Stimulated activated naive CD8-positive, alpha-beta T cell treated with anti-CD3 and anti-CD28 coated beads, Interleukin-15, amount 100 ng/mL, for 72 hours (primary cell): ENCODE measurements at regions not wholly inside any gene's neighbourhood (a gene's known extent, or its start where the extent isn't known, plus 50 kb on each side); places are given as distances from the start of the nearest gene placed in this dataset.

Experiments used
- ATAC-seq: fragments of 150-1000 bp; cut with Tn5 transposase; 2 replicates; pipeline ENCODE4 v1.10.0; 2021; ENCODE audit warnings: mild to moderate bottlenecking, moderate library complexity
- DNase-seq, 2 donors: peaks; one replicate each; pipeline ENCODE4 v3.0.0; 2021 to 2022
- H3K27ac Mint-ChIP-seq, 2 donors: one replicate each; pipeline ENCODE4 v1.8.0; 2022; ENCODE audit warnings: mild to moderate bottlenecking in 2 of 2, mixed read lengths in 2 of 2, moderate library complexity in 2 of 2
- H3K27me3 Mint-ChIP-seq: one replicate; pipeline ENCODE4 v1.8.0; 2022; ENCODE audit warnings: mixed read lengths
- H3K4me1 Mint-ChIP-seq: one replicate; pipeline ENCODE4 v1.8.0; 2022; ENCODE audit warnings: mild to moderate bottlenecking, mixed read lengths
- H3K4me3 Mint-ChIP-seq, 2 donors: one replicate each; pipeline ENCODE4 v1.8.0; 2022; ENCODE audit warnings: mild to moderate bottlenecking in 2 of 2, mixed read lengths in 2 of 2, moderate library complexity in 1 of 2
- H3K9me3 Mint-ChIP-seq, 2 donors: one replicate each; pipeline ENCODE4 v1.8.0; 2022; ENCODE audit warnings: mixed read lengths in 2 of 2

GRCh38 chr2:162992828-162993227 lies 154.3 kb upstream of the KCNH7 start:
- H3K4me3 Mint-ChIP-seq: no peak overlapping the region
- H3K9me3 Mint-ChIP-seq: peaks cover 4 to 22% of the 10 kb centered on the region in 2 donors
- H3K27me3 Mint-ChIP-seq: no peaks in the 10 kb centered on the region
- no peaks in the 10 kb centered on the region for H3K4me1 Mint-ChIP-seq
- no peak overlapping the region for H3K27ac Mint-ChIP-seq
- ATAC-seq (no peak), DNase-seq (no peak)

DNA sequence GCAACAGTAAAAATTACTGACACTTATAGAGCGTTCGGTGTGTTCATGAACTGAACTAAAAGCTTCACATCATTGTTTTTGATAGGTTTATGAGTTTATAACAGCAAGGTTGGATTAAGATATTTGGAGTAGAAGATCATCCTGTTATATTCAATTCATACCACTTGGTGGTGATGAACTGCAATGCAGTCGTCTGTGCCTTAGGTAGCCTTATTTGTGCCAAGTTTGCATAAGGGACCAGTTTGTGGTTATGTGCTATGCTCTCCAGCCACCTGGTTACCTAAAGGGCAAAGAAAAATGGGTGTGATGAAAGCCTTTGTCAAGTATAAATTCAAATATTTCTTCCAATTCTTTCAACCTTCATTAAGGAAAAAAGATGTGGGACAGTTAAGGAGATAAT lies 150.9 kb upstream of the KCNH7 start:
- ATAC-seq: no peak
- Mint-ChIP-seq H3K27me3 (no peaks in the 10 kb centered on the region), H3K27ac (no peak overlapping the region), H3K4me3 (no peak overlapping the region), H3K9me3 (peaks cover 4 to 19% of the 10 kb centered on the region in 2 donors), H3K4me1 (no peaks in the 10 kb centered on the region)
- DNase-seq: no peak

DNA sequence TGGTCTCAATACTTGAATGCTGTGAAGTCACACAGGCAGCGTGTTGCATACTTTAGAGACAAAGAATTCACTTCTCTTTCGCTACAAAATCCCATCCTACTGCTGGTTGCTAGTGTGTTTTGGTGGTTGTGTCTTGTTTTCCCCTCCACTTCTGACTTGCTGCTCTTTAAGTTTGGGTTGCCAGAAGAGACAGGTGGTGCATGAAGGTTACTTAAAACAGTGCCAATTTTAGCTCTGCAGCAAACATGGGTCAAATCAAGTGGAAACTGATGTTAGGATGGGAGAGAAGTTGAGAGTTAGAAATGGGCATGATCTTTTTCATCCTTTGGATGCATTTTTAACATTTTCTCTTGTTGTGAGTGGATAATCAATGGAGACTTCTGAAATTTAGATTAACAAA lies 136.2 kb upstream of the KCNH7 start:
- Mint-ChIP-seq H3K27ac (no peak overlapping the region), H3K27me3 (no peaks in the 10 kb centered on the region)

DNA sequence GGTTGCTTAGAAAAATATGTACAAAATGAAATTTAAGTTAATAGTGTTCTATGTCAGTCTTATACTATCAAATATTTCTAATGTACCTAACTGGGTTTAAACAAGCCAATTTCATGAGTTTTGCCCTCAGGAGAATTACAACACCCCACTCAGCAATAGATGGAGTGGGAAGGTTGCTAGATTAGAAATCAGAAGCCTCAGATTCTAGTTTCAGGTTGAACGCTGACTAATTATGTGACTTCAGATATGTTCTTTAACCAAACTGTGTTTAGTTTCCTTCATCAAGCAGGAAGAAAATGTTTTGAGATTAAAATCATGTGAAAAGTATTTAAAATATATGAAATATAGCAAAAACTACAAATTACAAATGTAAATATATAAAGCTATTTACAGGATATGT lies 133.8 kb upstream of the KCNH7 start:
- no peaks in the 10 kb centered on the region for H3K27me3 Mint-ChIP-seq
- H3K4me1 Mint-ChIP-seq: no peaks in the 10 kb centered on the region
- no peak for DNase-seq
- no peak for ATAC-seq
- no peak overlapping the region for H3K4me3 Mint-ChIP-seq
- no peak overlapping the region for H3K27ac Mint-ChIP-seq
- peaks cover 0 to 4% of the 10 kb centered on the region in 2 donors for H3K9me3 Mint-ChIP-seq

More for the DNA sequence above, 136.2 kb upstream of the KCNH7 start:
- Mint-ChIP-seq H3K4me3 (no peak overlapping the region), H3K9me3 (peaks cover 0 to 4% of the 10 kb centered on the region in 2 donors), H3K4me1 (no peaks in the 10 kb centered on the region)
- ATAC-seq (no peak), DNase-seq (no peak)

DNA sequence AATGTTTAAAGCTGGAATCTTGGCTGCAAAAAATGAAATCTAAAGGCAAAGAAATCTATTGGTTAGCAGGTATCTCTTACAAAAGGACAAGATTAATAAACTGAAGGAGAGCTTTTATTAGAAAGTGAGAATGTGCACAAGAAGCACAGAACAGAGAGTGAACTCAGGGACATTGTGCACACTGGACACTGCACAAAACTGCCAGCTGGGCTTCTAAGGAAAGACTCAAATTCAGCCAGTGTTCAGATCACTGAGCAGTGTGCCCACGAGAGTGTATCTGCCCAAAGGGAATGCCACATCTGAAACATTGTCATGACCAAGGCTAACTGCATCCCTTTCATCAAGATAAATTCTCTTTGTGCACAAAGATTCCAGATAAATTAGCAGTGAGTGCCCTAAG lies 129.7 kb upstream of the KCNH7 start:
- ATAC-seq (no peak), DNase-seq (no peak)
- no peak overlapping the region for H3K4me3 Mint-ChIP-seq
- no peaks in the 10 kb centered on the region for H3K4me1 Mint-ChIP-seq
- peaks cover 6 to 13% of the 10 kb centered on the region in 2 donors for H3K9me3 Mint-ChIP-seq
- H3K27ac Mint-ChIP-seq: no peak overlapping the region
- H3K27me3 Mint-ChIP-seq: no peaks in the 10 kb centered on the region

DNA sequence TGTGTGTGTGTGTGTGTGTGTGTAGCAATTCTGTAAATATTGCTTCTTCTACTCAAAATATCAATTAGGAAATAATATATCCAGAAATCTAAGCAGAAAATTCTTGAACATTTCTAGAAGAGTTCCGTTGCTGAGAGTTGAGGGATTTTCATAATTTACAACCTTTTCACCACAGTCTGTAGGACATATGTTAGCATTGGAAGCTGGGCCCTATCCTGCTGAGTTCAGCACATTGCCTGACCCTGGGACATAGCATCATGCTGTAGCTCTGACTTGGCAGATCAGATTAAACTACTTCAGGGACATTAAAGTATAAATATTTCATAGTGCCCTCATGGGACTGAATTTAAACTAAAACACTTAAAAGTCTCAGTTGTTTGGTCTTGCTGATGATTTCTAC lies 129.2 kb upstream of the KCNH7 start:
- Mint-ChIP-seq H3K9me3 (peaks cover 7 to 13% of the 10 kb centered on the region in 2 donors), H3K4me3 (no peak overlapping the region), H3K4me1 (no peaks in the 10 kb centered on the region), H3K27ac (no peak overlapping the region), H3K27me3 (no peaks in the 10 kb centered on the region)
- ATAC-seq (no peak), DNase-seq (no peak)

DNA sequence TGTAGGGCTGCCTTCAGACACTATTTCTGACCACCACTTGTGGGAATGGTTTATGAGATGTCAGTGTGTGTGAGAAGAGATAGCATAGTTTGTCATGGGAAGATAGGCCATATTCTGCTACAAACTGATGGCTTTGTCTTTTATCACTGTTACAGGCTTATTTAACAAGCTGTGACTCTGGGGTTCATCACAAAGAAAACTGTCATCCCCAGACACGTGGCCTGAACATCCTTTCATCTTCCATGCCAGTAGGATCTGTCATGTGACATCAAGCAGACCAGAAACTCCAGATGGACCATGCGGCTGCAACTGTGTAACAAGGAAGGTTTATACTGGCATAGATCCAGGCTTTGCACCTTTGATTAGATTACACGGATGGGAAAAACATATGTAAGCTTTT lies 128.6 kb upstream of the KCNH7 start:
- ATAC-seq (no peak), DNase-seq (no peak)
- Mint-ChIP-seq H3K9me3 (peaks cover 7 to 13% of the 10 kb centered on the region in 2 donors), H3K27ac (no peak overlapping the region), H3K4me1 (no peaks in the 10 kb centered on the region), H3K27me3 (no peaks in the 10 kb centered on the region), H3K4me3 (no peak overlapping the region)

DNA sequence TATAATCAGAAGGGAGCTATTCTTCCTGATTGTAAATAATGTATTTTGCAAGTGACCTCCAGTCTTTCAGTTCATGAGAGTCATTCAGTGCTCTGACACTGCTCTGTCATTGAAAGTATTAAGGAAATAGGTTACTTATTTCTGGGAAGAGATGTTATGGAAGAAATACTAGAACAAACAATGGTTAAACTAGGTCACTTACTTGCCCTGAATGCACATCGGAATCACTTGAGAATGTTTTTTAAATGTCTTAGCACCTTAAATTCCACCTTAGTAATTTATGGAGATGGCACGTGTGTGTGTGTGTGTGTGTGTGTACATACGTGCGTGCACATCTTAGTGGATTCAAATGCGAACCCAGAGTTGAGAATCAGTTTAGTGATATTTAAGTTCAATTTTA lies 126.6 kb upstream of the KCNH7 start:
- DNase-seq: no peak
- Mint-ChIP-seq H3K4me3 (no peak overlapping the region), H3K27ac (no peak overlapping the region), H3K4me1 (no peaks in the 10 kb centered on the region), H3K9me3 (peaks cover 10 to 12% of the 10 kb centered on the region in 2 donors), H3K27me3 (no peaks in the 10 kb centered on the region)
- no peak for ATAC-seq

GRCh38 chr2:162964513-162964912 lies 125.9 kb upstream of the KCNH7 start:
- no peak for DNase-seq
- Mint-ChIP-seq H3K4me1 (no peaks in the 10 kb centered on the region), H3K4me3 (no peak overlapping the region), H3K27ac (no peak overlapping the region), H3K9me3 (peaks cover 10 to 18% of the 10 kb centered on the region in 2 donors), H3K27me3 (no peaks in the 10 kb centered on the region)
- ATAC-seq: no peak

GRCh38 chr2:162963156-162963555 lies 124.6 kb upstream of the KCNH7 start:
- DNase-seq (no peak), ATAC-seq (no peak)
- Mint-ChIP-seq H3K27ac (no peak overlapping the region), H3K4me3 (no peak overlapping the region), H3K27me3 (no peaks in the 10 kb centered on the region), H3K9me3 (peaks cover 15 to 26% of the 10 kb centered on the region in 2 donors), H3K4me1 (no peaks in the 10 kb centered on the region)

DNA sequence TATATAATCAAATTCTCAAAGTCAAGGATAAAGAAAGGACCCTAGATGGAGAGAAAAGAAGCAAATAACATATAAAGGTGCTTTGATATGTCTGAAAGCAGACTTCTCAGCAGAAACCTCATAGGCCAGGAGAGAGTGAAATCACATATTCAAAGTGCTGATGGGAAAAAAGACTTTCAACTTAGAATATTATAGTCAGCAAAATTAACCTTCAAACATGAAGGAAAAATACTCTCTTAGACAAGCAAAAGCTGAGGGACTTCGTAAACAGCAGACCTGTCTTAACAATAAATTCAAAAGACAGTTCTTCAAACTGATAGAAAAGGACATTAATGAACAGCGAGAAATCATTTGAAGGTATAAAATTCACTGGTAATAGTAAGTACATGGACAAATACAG lies 107.2 kb upstream of the KCNH7 start:
- Mint-ChIP-seq H3K27me3 (no peaks in the 10 kb centered on the region), H3K27ac (no peak overlapping the region), H3K9me3 (peaks cover 0 to 9% of the 10 kb centered on the region in 2 donors), H3K4me1 (no peaks in the 10 kb centered on the region), H3K4me3 (no peak overlapping the region)
- DNase-seq (no peak), ATAC-seq (no peak)

DNA sequence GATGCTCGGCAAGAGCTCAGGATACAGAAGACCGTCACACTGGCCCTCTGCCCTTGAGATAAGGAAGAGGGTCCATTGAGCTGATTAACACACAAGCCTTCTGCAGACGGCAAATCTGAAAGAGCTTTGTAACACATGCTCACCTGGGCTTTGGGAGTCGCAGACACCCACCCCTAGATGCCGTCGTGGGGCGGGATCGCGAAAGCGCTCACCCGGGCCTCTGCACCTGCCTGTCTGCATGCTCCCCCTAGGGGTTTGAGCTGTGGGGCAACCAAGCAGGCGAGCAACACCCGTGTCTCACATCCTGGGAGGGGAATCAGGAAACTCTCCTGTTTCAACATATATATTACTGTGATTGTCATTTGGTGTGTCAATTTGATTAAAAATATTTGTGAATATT lies 99.8 kb upstream of the KCNH7 start:
- no peaks in the 10 kb centered on the region for H3K4me1 Mint-ChIP-seq
- H3K27me3 Mint-ChIP-seq: no peaks in the 10 kb centered on the region
- DNase-seq (no peak), ATAC-seq (no peak)
- H3K27ac Mint-ChIP-seq: no peak overlapping the region
- no peak overlapping the region for H3K4me3 Mint-ChIP-seq
- H3K9me3 Mint-ChIP-seq: peaks cover 0 to 7% of the 10 kb centered on the region in 2 donors

- Mint-ChIP-seq H3K9me3 (peaks cover 0 to 7% of the 10 kb centered on the region in 2 donors), H3K4me3 (no peak overlapping the region), H3K4me1 (no peaks in the 10 kb centered on the region), H3K27me3 (no peaks in the 10 kb centered on the region), H3K27ac (no peak overlapping the region)
- no peak for DNase-seq
- no peak for ATAC-seq
These were observed 95.6 kb upstream of the KCNH7 start for GRCh38 chr2:162934191-162934590.

DNA sequence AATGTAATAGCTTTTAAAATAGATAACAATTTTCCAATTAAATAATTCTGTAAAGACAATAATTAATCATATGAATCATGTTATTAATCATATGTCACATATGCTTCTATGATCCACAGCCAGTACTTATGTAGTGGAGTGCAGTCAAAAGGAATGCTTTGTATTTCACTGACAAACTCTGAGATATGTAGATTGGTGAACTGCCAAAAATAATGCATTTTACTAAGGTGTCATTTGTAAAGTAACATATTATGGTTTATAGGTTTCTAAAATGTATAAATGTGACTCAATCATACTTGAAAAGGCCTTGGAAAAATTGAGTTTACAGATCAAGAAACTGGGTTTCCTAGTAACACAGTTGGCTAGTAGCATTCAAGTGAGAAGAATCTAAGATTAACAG lies 93.8 kb upstream of the KCNH7 start:
- no peak overlapping the region for H3K4me3 Mint-ChIP-seq
- DNase-seq: no peak
- no peak for ATAC-seq
- H3K27me3 Mint-ChIP-seq: no peaks in the 10 kb centered on the region
- no peak overlapping the region for H3K27ac Mint-ChIP-seq
- no peaks in the 10 kb centered on the region for H3K4me1 Mint-ChIP-seq
- H3K9me3 Mint-ChIP-seq: no peaks in the 10 kb centered on the region

- ATAC-seq (no peak), DNase-seq (no peak)
- no peaks in the 10 kb centered on the region for H3K27me3 Mint-ChIP-seq
- no peaks in the 10 kb centered on the region for H3K4me1 Mint-ChIP-seq
- H3K9me3 Mint-ChIP-seq: peaks cover 0 to 4% of the 10 kb centered on the region in 2 donors
- H3K27ac Mint-ChIP-seq: no peak overlapping the region
- H3K4me3 Mint-ChIP-seq: no peak overlapping the region
These were observed 91.0 kb upstream of the KCNH7 start for GRCh38 chr2:162929571-162929970.

DNA sequence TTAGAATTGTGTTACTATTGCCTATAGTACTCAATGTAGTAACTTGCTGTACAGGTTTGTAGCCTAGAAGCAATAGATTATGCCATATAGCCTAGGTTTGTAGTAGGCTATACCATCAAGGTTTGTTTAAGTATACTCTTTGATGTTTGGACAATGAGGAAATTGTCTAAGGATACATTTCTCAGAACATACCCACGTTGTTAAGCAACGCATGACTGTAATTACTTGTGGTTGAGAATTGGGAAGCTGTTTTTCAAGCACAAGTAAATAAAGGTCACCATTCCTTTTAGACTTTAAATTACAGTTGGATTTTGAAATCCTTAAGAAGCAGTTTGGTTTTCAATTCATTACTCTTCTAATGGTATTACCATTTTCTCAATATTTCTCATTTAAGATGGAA lies 89.8 kb upstream of the KCNH7 start:
- ATAC-seq: no peak
- Mint-ChIP-seq H3K4me3 (no peak overlapping the region), H3K4me1 (no peaks in the 10 kb centered on the region), H3K9me3 (peaks cover 0 to 8% of the 10 kb centered on the region in 2 donors), H3K27ac (no peak overlapping the region), H3K27me3 (no peaks in the 10 kb centered on the region)
- DNase-seq: no peak

GRCh38 chr2:162926907-162927306 lies 88.3 kb upstream of the KCNH7 start:
- H3K4me1 Mint-ChIP-seq: no peaks in the 10 kb centered on the region
- H3K27ac Mint-ChIP-seq: no peak overlapping the region
- no peak for DNase-seq
- no peak overlapping the region for H3K4me3 Mint-ChIP-seq
- peaks cover 0 to 10% of the 10 kb centered on the region in 2 donors for H3K9me3 Mint-ChIP-seq
- H3K27me3 Mint-ChIP-seq: no peaks in the 10 kb centered on the region
- no peak for ATAC-seq
